GM18861 (cell line): ENCODE measurements at regions not wholly inside any gene's neighbourhood (a gene's known extent, or its start where the extent isn't known, plus 50 kb on each side); places are given as distances from the start of the nearest gene placed in this dataset.

Experiments
- ATAC-seq: cut with Tn5 transposase; IDR thresholded peaks from one replicate; pipeline ENCODE4 v1.9.1; 2021; ENCODE audit not compliant: unreplicated experiment

DNA sequence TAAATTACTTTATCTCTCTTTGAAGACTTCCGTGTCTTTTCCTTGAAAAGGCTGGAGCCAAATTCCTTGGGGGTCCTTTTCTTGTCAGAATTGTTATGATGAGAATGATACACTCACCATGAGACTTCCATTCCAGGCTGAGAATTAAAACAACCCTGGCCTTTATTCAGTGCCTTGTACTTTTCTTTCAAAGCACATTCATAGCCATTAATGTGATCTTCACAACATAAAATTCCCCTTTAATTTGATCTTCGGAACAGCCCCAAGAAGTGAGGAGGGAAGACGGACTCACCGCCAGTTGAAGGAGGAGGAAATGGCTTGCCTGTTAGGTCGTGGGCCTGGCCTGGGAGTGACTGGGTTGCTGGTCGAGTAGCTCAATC lies 127.3 kb downstream of the DDX1 start:
- ATAC-seq, result no peak

DNA sequence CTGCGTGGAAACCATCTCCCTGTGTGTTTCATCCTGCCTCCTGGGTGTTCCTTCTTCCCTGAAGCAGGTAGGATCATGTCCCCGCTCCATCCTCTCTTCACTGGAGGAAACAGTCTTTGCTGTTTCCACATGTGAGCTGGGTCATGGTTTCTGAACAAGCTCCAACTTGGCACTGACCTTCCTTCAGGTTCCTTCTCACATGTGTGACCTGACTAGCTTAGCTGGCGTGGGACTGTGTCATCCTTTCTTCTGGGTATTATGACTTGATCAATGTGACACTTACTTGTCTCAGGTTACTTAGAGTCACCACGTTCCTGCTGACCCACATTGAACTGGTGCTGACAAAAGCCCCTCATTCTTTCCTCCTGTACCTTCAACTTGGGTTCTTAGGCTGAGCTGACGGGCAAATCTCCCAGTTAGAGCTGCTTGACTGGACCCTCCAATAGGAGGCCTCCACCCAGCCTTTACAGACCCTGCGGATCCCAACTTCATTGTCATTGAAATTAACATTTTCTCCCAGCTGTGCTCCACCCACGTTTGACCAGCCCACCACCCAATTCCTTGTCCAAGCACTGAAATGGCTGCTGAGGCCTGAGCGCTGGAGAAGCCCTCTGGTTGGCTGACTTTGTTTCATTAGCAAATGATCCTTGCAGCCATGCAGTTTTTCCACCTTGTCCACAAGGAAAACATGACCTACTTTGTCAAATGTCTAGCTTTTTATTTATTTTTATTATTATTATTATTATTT lies 128.1 kb downstream of the DDX1 start:
- ATAC-seq, result no peak

DNA sequence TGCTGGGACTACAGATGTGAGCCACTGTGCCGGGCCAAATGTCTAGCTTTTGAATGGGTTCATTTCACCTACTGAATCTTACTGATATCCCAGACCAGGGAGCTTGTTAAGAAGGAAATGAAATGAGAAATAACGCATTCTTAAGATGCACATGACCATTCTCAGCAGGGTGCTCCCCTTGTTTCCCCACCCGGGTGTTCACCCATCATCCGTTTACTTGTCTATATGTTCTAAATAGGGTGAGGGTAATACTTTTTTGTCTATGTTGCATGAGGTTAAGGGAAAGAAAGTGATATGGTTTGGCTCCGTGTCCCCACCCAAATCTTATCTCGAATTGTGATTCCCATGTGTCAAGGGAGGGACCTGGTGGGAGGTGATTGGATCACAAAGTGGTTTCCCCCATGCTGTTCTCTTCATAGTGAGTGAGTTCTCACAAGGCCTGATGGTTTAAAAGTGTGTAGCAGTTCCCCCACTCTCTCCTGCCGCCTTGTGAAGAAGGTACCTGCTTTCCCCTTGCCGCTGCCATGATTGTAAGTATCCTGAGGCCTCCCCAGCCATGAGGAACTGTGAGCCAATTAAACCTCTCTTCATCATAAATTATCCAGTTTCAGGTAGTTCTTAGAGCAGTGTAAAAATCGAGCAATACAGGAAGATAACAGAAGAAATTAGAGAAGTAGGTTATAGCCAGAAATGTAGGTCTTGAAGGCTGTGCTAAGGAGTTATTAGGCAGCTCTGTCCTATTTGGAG lies 129.1 kb downstream of the DDX1 start:
- no peak for ATAC-seq

DNA sequence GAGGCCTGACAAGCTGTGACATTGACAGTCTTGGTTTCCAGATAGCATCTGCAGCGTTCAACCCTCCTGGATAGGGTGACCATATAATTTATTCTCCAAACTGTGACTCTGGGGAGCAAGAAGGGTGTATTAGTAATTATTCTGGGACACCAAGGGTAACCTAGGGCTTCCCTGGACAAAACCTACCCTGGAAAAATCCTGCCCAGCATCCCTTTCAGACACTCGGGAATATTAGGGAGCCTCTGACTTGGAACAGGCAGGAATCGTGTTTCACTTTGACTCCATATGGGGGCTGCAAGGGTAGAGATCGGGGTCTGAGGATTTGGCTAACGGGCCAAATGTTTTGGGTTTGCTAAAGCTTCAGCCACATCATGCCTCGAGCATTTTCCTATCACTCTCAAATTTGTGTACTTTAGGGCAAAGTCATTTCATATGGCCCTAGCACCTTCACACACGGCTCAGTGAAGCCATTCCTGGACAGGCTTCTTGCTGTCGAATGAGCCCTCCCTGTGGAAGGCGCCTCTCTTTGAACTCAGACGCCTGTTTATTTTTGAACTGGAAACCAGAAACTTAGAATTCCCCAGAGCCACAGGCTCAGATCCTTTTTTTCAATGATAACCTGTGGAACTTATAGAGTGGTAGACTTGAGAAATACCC lies 129.9 kb downstream of the DDX1 start:
- no peak for ATAC-seq

DNA sequence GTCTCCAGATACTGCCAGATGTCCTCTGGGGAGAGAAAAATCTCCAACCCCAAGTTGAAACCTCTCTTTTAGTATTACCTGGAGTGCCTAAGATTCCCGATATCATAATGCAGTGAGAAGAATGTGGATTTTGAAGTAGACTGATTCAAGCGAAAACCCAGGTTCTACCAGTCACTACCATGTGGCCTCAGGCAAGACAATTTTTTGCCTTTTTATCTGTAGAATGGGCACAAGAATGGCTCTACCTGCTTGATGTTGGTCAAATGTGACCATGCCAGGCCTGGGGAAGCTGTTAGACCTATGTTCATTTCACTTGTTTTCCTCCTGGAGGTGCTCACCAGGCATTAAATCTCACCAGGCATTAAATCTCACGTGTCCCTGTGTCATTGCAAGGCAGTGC lies 131.3 kb downstream of the DDX1 start:
- ATAC-seq, result no peak

DNA sequence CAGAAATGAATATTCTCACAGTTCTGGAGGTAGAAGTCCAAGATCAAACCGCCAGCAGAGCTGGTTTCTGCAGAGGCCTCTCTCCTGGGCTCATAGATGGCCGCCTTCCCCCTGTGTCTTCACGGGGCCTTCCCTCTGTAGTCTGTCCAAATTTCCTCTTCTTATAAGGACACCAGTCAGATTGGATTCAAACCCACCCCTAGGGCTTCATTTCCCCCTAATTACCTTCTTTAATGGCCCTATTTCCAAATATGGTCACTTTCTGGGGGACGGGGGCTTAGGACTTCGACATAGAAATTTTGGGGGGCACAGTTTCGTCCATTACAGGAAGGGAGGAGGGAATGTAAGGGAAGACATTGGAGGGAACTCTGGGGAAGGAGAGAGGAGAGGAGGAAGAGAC lies 132.6 kb downstream of the DDX1 start:
- ATAC-seq, result no peak

DNA sequence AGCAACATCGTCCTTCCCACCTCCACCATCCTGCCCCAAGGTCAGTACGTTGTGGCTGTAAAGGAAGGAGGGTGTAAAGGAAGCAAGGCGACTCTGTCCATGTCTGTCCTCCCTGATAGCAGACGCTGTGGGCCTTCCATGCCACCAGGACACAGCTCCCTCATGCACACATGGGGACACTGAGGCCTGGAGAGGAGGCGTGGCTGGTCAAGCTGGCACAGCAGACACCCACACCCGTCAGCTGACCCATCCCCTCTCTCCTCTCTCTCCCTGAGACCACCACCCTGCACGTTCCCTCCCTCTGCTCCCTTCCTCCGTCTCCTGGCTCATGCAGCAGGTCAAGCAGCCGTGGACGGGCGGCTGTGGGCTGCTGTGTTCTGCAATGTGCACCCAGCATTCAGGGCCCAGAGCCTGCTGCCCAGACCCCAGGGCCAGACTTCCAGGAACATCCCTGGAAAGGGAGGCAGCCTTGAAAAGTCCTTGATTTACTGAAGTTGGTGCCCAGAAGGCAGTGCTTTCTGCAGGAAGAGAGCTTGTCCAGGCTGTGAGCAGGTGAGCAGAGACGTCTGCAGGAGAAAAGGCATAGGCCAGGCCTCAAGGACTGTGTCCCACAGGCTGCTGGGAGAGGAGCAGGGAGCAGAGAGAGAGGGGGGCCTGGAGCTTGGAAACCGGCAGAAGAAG lies 133.6 kb downstream of the DDX1 start:
- ATAC-seq, result no peak

DNA sequence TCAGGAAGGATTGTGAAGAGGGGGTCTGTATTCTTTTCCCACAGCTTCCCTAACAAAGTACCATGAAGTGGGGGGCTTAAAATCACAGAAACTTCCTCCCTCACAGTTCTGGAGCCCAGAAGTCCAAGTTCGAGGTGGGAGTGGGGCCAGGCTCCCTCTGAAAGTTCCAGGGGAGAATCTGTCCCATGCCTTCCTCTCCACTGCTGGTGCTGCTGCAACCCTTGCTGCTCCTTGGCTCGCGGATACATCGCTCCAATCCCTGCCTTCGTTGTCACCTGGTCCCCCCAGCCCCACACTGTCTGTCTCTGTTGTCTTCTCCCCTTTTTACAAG lies 134.1 kb downstream of the DDX1 start:
- ATAC-seq, result no peak

DNA sequence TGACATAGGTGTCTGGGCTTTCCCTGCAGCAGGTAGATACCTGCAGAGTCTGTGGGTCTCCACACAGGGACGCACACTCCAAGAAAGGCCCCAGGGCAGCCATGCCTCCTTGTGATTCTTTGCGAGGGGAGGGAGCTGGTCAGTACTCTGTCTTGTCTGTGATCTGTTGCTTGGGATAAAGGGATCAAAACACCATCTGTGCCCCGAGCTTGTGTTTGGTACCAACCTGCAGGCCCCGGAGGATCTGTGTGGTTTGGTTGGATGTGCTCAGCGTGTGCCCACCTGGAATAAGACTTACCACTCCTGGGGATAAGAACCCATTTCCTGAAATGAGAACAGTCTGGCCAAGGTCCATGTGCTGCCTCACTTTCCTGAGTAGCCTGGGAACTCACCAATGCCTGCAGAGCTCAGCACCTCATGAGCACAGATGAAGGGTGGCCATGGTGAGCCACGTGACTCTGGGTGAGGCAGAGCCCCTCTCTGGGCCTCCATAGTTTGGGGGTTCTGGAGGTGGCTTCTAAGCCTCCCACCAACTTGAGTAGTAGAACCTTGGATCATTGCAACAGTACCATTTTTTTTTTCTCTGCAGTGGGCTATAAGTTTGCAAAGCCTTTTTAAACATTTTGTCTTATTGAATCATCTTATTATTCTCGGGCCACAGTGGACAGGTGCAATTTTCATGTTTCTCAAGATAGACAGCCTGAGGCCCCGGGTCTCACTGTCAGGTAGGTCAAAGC lies 134.8 kb downstream of the DDX1 start:
- no peak for ATAC-seq

DNA sequence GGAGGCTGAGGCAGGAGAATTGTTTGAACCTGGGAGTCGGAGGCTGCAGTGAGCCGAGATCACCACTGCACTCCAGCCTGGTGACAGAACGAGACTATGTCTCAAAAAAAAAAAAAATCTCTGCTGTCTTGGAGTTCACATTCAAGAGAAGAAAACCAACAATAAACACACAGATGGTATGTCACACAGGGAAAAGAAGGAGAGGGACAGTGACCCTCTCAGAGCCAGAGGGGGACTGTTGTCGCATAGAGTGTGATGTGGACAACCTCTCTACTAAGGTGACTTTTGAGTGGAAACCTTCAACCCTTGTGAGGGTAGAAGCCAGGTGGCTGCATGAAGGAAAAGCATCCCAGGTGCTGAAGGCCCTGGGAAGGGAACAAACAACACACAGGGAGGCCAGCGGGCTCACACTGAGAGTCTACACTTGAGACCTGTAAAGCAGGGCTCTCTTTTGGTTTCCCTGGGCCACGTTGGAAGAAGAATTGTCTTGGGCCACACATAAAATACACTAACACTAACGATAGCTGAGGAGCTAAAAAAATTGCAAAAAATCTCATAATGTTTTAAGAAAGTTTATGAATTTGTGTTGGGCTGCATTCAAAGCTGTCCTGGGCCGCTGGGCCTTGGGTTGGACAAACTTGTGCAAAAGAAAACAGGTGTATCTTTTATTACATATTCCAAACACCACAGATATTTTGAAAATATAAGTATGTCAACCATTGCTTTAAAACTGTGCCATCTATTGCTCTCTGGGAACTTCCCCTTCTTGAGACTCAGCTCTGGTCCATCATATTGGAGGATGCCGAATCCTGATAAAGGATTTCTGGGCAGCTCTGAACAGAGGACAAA lies 136.0 kb downstream of the DDX1 start:
- ATAC-seq, result no peak

DNA sequence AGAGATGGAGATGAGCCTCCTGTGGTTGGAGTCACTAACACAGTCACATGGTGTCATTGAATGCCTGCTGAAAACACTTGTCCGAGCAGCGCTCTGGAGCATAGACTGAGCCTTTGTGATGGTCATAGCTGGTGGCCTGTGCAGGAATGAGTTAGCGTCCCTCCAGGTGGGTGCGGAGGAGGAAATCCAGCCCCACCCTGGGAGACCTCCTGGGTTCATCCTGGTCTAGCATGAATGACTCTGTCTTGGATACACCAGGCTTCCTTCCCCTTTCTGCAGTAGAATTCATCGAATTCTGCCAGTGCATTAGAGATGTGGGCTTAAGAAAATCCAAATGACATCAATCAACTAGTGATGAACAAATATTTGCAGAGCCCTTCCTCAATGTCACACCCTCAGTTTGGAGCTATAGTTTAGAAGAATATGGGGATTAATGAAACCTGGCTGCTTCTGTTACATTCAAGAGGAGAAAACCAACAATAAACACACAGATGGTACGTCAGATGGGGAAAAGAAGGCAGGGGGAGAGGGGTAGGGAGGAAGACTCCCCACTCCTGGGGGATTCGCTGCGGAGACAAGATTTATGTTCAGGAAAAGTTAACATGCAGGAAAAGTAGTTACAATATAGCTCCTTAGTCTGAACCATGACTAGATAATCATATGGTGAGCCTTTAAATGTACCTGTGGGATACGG lies 136.7 kb downstream of the DDX1 start:
- no peak for ATAC-seq

DNA sequence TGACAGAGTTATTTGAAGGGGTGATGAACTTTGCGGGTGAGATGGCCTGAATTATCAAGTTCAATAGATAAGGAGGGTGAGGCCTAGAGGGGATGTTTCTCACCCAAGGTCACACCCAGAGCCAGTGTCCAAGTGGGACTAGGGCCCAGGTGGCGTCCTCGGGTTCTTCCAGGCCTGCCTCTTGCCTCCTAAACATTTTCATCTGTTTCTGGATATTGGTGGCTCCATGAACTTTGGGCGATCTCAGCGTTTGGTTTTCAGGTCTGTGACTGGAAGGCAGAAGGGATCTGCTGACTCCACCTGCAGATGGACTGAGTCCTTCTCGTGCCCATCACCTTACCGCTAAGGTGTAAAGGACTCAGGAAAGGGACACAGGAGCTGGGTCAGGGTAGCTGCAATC lies 137.3 kb downstream of the DDX1 start:
- no peak for ATAC-seq

DNA sequence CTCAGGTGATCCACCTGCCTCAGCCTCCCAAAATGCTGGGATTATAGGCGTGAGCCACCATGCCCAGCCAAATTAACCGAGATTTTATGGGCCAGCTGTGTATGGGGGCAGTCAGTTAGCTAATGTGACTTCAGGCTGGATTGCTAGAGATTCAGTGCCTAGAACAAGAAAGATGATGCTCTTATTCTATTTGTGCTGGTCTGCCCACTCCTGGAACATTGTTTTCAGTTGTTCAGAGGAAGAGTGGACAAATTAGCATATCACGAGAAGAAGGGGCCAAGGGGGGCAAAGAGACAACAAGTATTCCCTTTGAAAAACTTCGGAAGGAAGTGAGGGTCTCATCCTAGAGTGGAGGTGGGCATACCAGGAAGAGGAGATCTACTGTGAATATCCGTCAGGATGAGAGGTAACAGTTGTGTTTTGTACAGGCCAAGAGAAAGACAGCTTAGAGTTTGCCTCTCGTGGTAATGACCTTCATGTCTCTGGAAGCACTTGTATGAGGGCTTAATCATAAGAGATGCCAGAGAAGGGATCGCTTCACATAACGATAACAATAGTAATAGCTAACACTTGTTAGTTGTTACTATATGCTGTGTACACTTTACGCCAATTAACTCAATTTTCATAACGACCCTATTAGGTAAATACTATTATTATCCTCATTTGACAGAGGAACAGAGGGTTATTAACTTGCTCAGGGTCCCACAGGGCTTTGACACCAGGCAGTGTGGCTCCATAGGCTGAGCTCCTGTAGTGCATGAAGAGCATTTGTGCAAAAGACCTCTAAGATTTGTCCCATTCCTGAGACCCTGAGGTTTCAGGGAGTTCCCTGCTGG lies 138.3 kb downstream of the DDX1 start:
- no peak for ATAC-seq

DNA sequence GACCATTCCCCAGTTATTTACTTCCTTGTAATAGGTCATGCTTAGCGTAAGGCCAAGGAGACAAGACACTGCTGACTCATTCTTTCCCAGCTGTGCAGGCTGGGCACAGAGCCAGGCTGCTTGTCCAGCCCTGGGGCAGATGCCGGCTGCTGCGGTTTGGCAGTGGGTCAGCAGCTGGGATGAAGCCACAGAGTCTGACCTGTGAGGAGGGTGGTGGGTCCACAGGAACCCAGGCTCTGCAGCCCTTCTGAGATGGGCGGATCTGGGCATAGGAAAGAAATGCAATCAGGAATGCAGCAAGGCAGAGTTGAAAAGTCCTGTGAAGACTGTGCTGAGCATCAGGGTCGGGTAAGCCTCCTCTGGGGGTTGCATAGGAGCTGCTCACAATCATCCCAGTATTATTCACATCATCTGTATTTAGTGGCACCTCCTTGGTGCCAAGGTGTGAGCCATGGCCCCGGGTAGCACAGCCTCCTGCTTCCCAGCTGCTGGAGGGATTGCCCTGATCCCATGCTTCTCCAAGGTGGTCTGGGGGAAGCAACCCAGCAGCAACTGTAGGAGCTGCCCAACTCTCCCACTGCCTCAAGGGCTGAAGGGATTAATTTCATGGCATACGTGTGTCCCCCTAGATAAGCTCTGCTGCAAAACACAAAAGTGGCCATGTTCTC lies 139.0 kb downstream of the DDX1 start:
- ATAC-seq, result peak; percentile 60

DNA sequence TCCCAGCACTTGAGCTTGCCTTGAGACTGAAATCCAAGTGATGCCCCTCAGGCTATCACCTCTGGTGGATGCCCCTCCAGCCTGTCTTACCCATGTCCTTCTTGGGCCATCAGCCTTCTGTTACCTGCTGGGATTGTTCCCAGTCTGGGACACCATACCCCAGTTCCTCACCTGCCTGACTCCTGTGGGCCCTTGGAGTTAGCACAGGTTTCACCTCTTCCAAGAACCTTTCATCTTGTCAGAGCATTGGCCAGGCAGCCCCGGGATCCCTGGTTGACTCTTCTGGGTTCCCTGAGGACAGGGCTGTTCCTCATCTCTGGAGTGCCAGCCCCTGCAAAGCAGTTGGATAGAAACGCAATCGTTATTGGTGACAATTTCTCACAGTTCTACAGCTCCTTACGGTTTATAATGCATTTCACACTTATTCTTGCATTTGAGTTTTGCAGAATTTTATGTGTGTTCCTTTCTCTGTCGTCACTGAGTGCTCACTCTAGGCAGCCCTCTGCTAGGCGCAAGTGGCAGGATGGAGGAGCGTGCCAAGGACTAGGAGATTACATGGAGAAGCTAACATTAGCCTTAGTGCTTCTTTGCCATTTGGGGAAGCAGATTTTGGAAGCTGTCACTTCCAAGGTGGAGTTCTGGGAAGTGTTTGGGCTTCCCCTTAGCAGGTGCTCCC lies 139.7 kb downstream of the DDX1 start:
- no peak for ATAC-seq

DNA sequence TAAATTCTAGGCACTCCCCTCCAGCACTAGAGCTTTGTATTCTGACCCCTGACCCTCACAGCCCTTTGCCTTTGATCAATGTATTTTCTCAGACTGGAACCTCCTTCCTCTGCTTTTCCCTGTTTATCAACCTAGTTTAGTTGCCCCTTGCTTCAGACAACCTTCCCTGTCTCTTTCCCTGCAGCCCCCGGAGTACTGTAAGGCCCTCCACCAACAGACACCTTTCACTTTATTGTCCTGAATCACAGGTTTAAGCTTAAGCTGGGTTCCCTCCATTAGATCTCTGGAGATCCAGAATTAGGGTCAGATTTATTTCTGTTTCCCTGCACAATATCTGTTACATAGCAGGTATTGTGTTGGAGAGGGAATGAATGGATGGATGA lies 140.2 kb downstream of the DDX1 start:
- ATAC-seq, result no peak

DNA sequence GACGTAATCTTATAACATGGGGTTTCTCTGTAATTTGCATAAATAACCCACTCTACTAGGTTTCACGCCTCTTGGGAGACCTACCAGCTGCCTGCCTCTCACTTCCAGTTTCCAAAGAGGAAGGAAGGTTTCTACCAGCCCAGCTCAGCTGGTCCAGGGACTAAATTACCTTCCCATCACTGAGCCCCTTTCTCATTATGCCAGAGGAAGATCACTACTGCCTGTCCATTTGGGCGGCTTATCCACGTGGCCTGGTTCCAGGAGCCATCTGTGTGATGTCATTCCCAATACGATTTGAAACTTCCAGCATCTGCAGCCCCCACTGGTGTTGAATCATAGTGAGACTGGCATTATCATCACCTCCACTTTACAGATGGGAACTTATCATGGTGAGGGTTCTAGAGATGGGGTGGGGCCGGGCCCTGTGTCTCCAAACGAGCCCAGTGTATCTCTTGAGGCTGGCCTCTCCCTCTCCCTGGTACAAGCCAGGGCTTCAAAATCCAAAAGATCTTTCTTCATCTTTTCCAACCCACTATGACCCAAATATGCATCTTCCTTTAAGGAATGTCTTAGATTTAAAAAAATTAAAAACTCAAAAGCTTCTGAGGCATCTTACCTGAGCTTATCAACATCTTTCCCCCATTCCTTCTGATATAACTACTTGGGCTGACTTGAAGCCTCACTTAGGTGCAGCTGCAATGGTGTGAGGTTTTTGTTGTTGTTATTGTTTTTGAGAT lies 140.8 kb downstream of the DDX1 start:
- ATAC-seq, result peak; percentile 92
